GM12878 (cell line): ENCODE measurements at regions not wholly inside any gene's neighbourhood (a gene's known extent, or its start where the extent isn't known, plus 50 kb on each side); places are given as distances from the start of the nearest gene placed in this dataset.

Experiments used
- ATF3 ChIP-seq: IDR thresholded peaks from 2 replicates; pipeline ENCODE4 v1.6.1; 2011; ENCODE audit warnings: low read depth, mild to moderate bottlenecking, low read length, moderate library complexity, borderline replicate concordance; ENCODE audit errors: extremely low read depth
- BCLAF1 ChIP-seq: fragments of 450-650 bp; IDR thresholded peaks from 2 replicates; pipeline ENCODE4 v1.6.1; 2017; ENCODE audit warnings: antibody characterized with exemption, mild to moderate bottlenecking, moderate library complexity
- NR2C1 ChIP-seq: fragments of 450-650 bp; IDR thresholded peaks from 2 replicates; pipeline ENCODE4 v1.6.1; 2017; ENCODE audit warnings: antibody characterized with exemption, mild to moderate bottlenecking, moderate library complexity
- PBX3 ChIP-seq: IDR thresholded peaks from 2 replicates; pipeline ENCODE4 v1.6.1; 2011; ENCODE audit warnings: mild to moderate bottlenecking, low read depth, low read length, moderate library complexity; ENCODE audit not compliant: insufficient replicate concordance
- RAD21 ChIP-seq: IDR thresholded peaks from 2 replicates; pipeline ENCODE4 v1.6.1; 2011; ENCODE audit warnings: mild to moderate bottlenecking, low read depth, low read length, moderate library complexity; ENCODE audit not compliant: insufficient read depth
- SKIL ChIP-seq: fragments of 450-650 bp; IDR thresholded peaks from 2 replicates; pipeline ENCODE4 v1.6.1; 2017; ENCODE audit warnings: mild to moderate bottlenecking, low read depth, inconsistent platforms; ENCODE audit not compliant: poor library complexity, severe bottlenecking

- no peak for TF ChIP-seq BCLAF1
- no peak for TF ChIP-seq RAD21
- no peak for TF ChIP-seq ATF3
- no peak for TF ChIP-seq PBX3
- TF ChIP-seq SKIL = no peak
- TF ChIP-seq NR2C1 = no peak
These were observed 307.9 kb upstream of the F9 start (continued) for GRCh38 chrX:139222511-139223200.
